ENCODE measurements at regions not wholly inside any gene's neighbourhood (a gene's known extent, or its start where the extent isn't known, plus 50 kb on each side); places are given as distances from the start of the nearest gene placed in this dataset.

GRCh38 chr4:177194906-177195305 lies 114.8 kb upstream of the NEIL3 start:
- Histone ChIP-seq H3K27ac (no peak overlapping the region), H3K36me3 (no peaks in the 10 kb centered on the region), H3K4me1 (ENCODE audit: low read depth) (no peaks in the 10 kb centered on the region), H3K4me3 (no peak overlapping the region), H3K27me3 (no peaks in the 10 kb centered on the region), H3K9me3 (ENCODE audit: low read depth) (no peaks in the 10 kb centered on the region)
- DNase-seq (ENCODE audit: low read depth in 1 of 2, low spot score in 1 of 2), result no peak
- TF ChIP-seq CTCF (IDR thresholded peaks at IDR 0.05; ENCODE audit: low read depth, low read length), result no peak

- no peaks in the 10 kb centered on the region for H3K36me3 ChIP-seq
- no peaks in the 10 kb centered on the region for H3K27me3 ChIP-seq
- DNase-seq (ENCODE audit: low read depth in 1 of 2, low spot score in 1 of 2), result no peak
- no peak for TF ChIP-seq CTCF (IDR thresholded peaks at IDR 0.05; ENCODE audit: low read depth, low read length)
- no peak overlapping the region for H3K4me3 ChIP-seq
- no peak overlapping the region for H3K27ac ChIP-seq
- H3K9me3 ChIP-seq (ENCODE audit: low read depth), result no peaks in the 10 kb centered on the region
- no peaks in the 10 kb centered on the region for H3K4me1 ChIP-seq (ENCODE audit: low read depth)
Measured at GRCh38 chr4:177196615-177197014, 113.1 kb upstream of the NEIL3 start.

GRCh38 chr4:177201614-177202013 lies 108.1 kb upstream of the NEIL3 start:
- DNase-seq (ENCODE audit: low read depth in 1 of 2, low spot score in 1 of 2), result no peak
- Histone ChIP-seq H3K9me3 (ENCODE audit: low read depth) (no peaks in the 10 kb centered on the region), H3K4me1 (ENCODE audit: low read depth) (no peaks in the 10 kb centered on the region), H3K36me3 (no peaks in the 10 kb centered on the region), H3K27me3 (no peaks in the 10 kb centered on the region), H3K27ac (no peak overlapping the region), H3K4me3 (no peak overlapping the region)
- no peak for TF ChIP-seq CTCF (IDR thresholded peaks at IDR 0.05; ENCODE audit: low read depth, low read length)

- H3K4me1 ChIP-seq (ENCODE audit: low read depth), result no peaks in the 10 kb centered on the region
- no peak for TF ChIP-seq CTCF (IDR thresholded peaks at IDR 0.05; ENCODE audit: low read depth, low read length)
- no peak for DNase-seq (ENCODE audit: low read depth in 1 of 2, low spot score in 1 of 2)
- no peaks in the 10 kb centered on the region for H3K36me3 ChIP-seq
- no peak overlapping the region for H3K27ac ChIP-seq
- no peaks in the 10 kb centered on the region for H3K9me3 ChIP-seq (ENCODE audit: low read depth)
- no peaks in the 10 kb centered on the region for H3K27me3 ChIP-seq
- H3K4me3 ChIP-seq, result no peak overlapping the region
Measured at GRCh38 chr4:177204126-177204525, 105.5 kb upstream of the NEIL3 start.

GRCh38 chr4:177214935-177215334 lies 94.7 kb upstream of the NEIL3 start:
- no peaks in the 10 kb centered on the region for H3K27me3 ChIP-seq
- DNase-seq (ENCODE audit: low read depth in 1 of 2, low spot score in 1 of 2), result no peak
- no peaks in the 10 kb centered on the region for H3K36me3 ChIP-seq
- H3K27ac ChIP-seq, result no peak overlapping the region
- TF ChIP-seq CTCF (IDR thresholded peaks at IDR 0.05; ENCODE audit: low read depth, low read length), result no peak
- no peak overlapping the region for H3K4me3 ChIP-seq
- no peaks in the 10 kb centered on the region for H3K4me1 ChIP-seq (ENCODE audit: low read depth)
- H3K9me3 ChIP-seq (ENCODE audit: low read depth), result no peaks in the 10 kb centered on the region

GRCh38 chr4:177220376-177220775 lies 89.3 kb upstream of the NEIL3 start:
- no peaks in the 10 kb centered on the region for H3K9me3 ChIP-seq (ENCODE audit: low read depth)
- TF ChIP-seq CTCF (IDR thresholded peaks at IDR 0.05; ENCODE audit: low read depth, low read length), result no peak
- no peaks in the 10 kb centered on the region for H3K4me1 ChIP-seq (ENCODE audit: low read depth)
- no peak overlapping the region for H3K27ac ChIP-seq
- peak in 1 of 2 donors; percentile 50 for DNase-seq (ENCODE audit: low read depth in 1 of 2, low spot score in 1 of 2)
- no peaks in the 10 kb centered on the region for H3K36me3 ChIP-seq
- H3K4me3 ChIP-seq, result no peak overlapping the region
- H3K27me3 ChIP-seq, result no peaks in the 10 kb centered on the region
